GM23338 (cell line): ENCODE measurements at regions not wholly inside any gene's neighbourhood (a gene's known extent, or its start where the extent isn't known, plus 50 kb on each side); places are given as distances from the start of the nearest gene placed in this dataset.

Source experiments
- ATAC-seq: fragments of 200-7000 bp; cut with Tn5 transposase; 3 replicates; pipeline ENCODE4 v1.9.1; 2020
- DNase-seq: peaks from one replicate; pipeline ENCODE4 v3.0.0-alpha.2; 2015; ENCODE audit warnings: low spot score
- H2AFZ ChIP-seq: fragments of 200-600 bp; sonication (generic); 2 replicates; pipeline ENCODE4 v1.8.0; 2016; ENCODE audit warnings: antibody characterized with exemption, mild to moderate bottlenecking, moderate library complexity
- H3F3A ChIP-seq: fragments of 200-600 bp; sonication (generic); replicated peaks from 2 replicates; pipeline ENCODE4 v1.8.0; 2017; ENCODE audit warnings: antibody characterized with exemption, mixed run types, low read depth
- H3K27ac ChIP-seq: fragments of 200-600 bp; sonication (generic); 2 replicates; pipeline ENCODE4 v1.6.1; 2016; ENCODE audit warnings: low read depth
- H3K27me3 ChIP-seq: fragments of 200-600 bp; sonication (generic); 2 replicates; pipeline ENCODE4 v1.8.0; 2016; ENCODE audit warnings: mild to moderate bottlenecking, mixed run types, moderate library complexity; ENCODE audit not compliant: insufficient read depth
- H3K36me3 ChIP-seq: fragments of 200-600 bp; sonication (generic); 2 replicates; pipeline ENCODE4 v1.8.0; 2016; ENCODE audit warnings: mild to moderate bottlenecking; ENCODE audit not compliant: insufficient read depth
- H3K4me1 ChIP-seq: fragments of 200-600 bp; sonication (generic); 2 replicates; pipeline ENCODE4 v1.8.0; 2016; ENCODE audit warnings: mild to moderate bottlenecking, moderate library complexity; ENCODE audit not compliant: insufficient read depth
- H3K4me2 ChIP-seq: fragments of 200-600 bp; sonication (generic); 2 replicates; pipeline ENCODE4 v1.7.1; 2017; ENCODE audit warnings: mixed run types
- H3K4me3 ChIP-seq: fragments of 200-600 bp; sonication (generic); 2 replicates; pipeline ENCODE4 v1.6.1; 2016; ENCODE audit warnings: mixed run types
- H3K79me2 ChIP-seq: fragments of 200-600 bp; sonication (generic); replicated peaks from 2 replicates; pipeline ENCODE4 v1.8.0; 2017; ENCODE audit warnings: mild to moderate bottlenecking; ENCODE audit not compliant: insufficient read depth
- H3K9me2 ChIP-seq: fragments of 200-600 bp; sonication (generic); 2 replicates; pipeline ENCODE4 v1.8.0; 2017; ENCODE audit not compliant: insufficient read depth
- H4K20me1 ChIP-seq: fragments of 200-600 bp; sonication (generic); replicated peaks from 2 replicates; pipeline ENCODE4 v1.8.0; 2017; ENCODE audit warnings: mild to moderate bottlenecking; ENCODE audit not compliant: insufficient read depth
- H3K27ac Mint-ChIP-seq: 2 replicates; pipeline ENCODE4 v1.8.0; 2020; ENCODE audit warnings: inconsistent platforms, mild to moderate bottlenecking, moderate library complexity, mixed read lengths
- H3K27me3 Mint-ChIP-seq: 3 replicates; pipeline ENCODE4 v1.8.0; 2022; ENCODE audit warnings: low read depth, mild to moderate bottlenecking, moderate library complexity, mixed read lengths, inconsistent platforms; ENCODE audit not compliant: insufficient read depth, poor library complexity
- H3K36me3 Mint-ChIP-seq: 3 replicates; pipeline ENCODE4 v1.8.0; 2021; ENCODE audit warnings: low read depth, mild to moderate bottlenecking, inconsistent platforms, moderate library complexity, mixed read lengths
- H3K4me1 Mint-ChIP-seq: 3 replicates; pipeline ENCODE4 v1.8.0; 2020; ENCODE audit warnings: mild to moderate bottlenecking, inconsistent platforms, mixed read lengths
- H3K4me3 Mint-ChIP-seq: 3 replicates; pipeline ENCODE4 v1.8.0; 2021; ENCODE audit warnings: moderate library complexity, mild to moderate bottlenecking, inconsistent platforms, mixed read lengths
- H3K9me3 Mint-ChIP-seq: 3 replicates; pipeline ENCODE4 v1.8.0; 2020; ENCODE audit warnings: moderate library complexity, mild to moderate bottlenecking, inconsistent platforms, mixed read lengths
- CREB1 ChIP-seq: fragments of 250-450 bp; sonication (Bioruptor Pico); IDR thresholded peaks from 2 replicates; pipeline ENCODE4 v1.5.0; 2020; ENCODE audit warnings: low read depth, mild to moderate bottlenecking, moderate library complexity
- CTCF ChIP-seq, 2 experiments: fragments of 200-600 bp in 1 of 2; sonication (generic) in 1 of 2; conservative IDR thresholded peaks; 2 replicates each; pipeline versions ENCODE4 v1.5.1 to v1.6.1; 2016 to 2017; ENCODE audit warnings: antibody characterized with exemption in 2 of 2, low read depth in 2 of 2, mild to moderate bottlenecking in 2 of 2, moderate library complexity in 1 of 2
- EZH2 ChIP-seq: fragments of 200-600 bp; sonication (generic); IDR thresholded peaks from one replicate; pipeline ENCODE4 v1.8.0; 2017; ENCODE audit warnings: antibody characterized with exemption, mild to moderate bottlenecking, low read depth; ENCODE audit not compliant: unreplicated experiment
- EZH2phosphoT487 ChIP-seq: fragments of 200-600 bp; sonication (generic); IDR thresholded peaks from one replicate; pipeline ENCODE4 v1.8.1; 2018; ENCODE audit warnings: antibody characterized with exemption; ENCODE audit not compliant: unreplicated experiment
- JUNB ChIP-seq: IDR thresholded peaks from one replicate; pipeline ENCODE4 v1.6.1; 2016; ENCODE audit warnings: antibody characterized with exemption; ENCODE audit not compliant: unreplicated experiment
- NANOG ChIP-seq: IDR thresholded peaks from 2 replicates; pipeline ENCODE4 v1.6.1; 2016; ENCODE audit warnings: antibody characterized with exemption, borderline replicate concordance
- POLR2AphosphoS5 ChIP-seq: IDR thresholded peaks from 2 replicates; pipeline ENCODE4 v1.6.1; 2016; ENCODE audit warnings: antibody characterized with exemption, low read depth
- STAT1 ChIP-seq: IDR thresholded peaks from one replicate; pipeline ENCODE4 v1.6.1; 2016; ENCODE audit warnings: antibody characterized with exemption; ENCODE audit not compliant: unreplicated experiment
- ZNF114 ChIP-seq: fragments of 250-450 bp; sonication (Bioruptor Pico); IDR thresholded peaks from 2 replicates; pipeline ENCODE4 v1.5.0; 2020; ENCODE audit warnings: mild to moderate bottlenecking, moderate library complexity
- ZNF331 ChIP-seq: fragments of 250-450 bp; sonication (Bioruptor Pico); IDR thresholded peaks from 2 replicates; pipeline ENCODE4 v1.5.0; 2020; ENCODE audit warnings: low read depth, mild to moderate bottlenecking, moderate library complexity
- TF ChIP-seq, protein P1 (sequence below): IDR thresholded peaks from one replicate; pipeline ENCODE4 v1.6.1; 2018; ENCODE audit warnings: antibody characterized with exemption; ENCODE audit not compliant: unreplicated experiment
- TF ChIP-seq, protein P2 (sequence below): IDR thresholded peaks from 2 replicates; pipeline ENCODE4 v1.6.1; 2016; ENCODE audit warnings: antibody characterized with exemption
- TF ChIP-seq, protein P3 (sequence below): fragments of 250-450 bp; sonication (Bioruptor Pico); IDR thresholded peaks from 2 replicates; pipeline ENCODE4 v1.5.0; 2020; ENCODE audit warnings: mild to moderate bottlenecking, moderate library complexity

DNA sequence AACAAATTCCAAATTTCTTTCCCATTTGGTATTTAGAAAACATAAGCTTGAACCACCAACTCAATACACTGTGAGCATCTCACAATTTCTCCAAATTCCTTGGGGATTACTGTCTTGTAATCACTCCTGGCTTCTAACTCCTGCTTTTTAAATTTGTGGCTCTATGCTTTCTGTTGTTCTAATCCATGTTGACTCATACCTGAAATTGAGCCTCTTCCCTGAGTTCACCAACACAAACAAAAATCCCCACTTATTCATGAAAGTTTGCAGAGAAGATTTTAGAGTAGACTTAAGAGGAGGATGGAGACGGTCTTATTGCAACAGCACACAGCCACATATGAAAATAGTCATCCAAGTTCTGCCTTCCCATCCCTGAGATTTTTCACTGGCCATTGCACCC lies 252.5 kb downstream of the PTEN start:
- H3K36me3 Mint-ChIP-seq: no peaks in the 10 kb centered on the region
- no peak for ATAC-seq
- Histone ChIP-seq H3K79me2 (no peaks in the 10 kb centered on the region), H3K4me3 (no peak overlapping the region), H3K9me2 (peaks cover 8% of the 10 kb centered on the region), H3K4me2 (no peak overlapping the region), H2AFZ (no peak overlapping the region), H3K27me3 (no peaks in the 10 kb centered on the region), H3K4me1 (peaks cover 26% of the 10 kb centered on the region), H4K20me1 (no peaks in the 10 kb centered on the region), H3F3A (no peaks in the 10 kb centered on the region), H3K36me3 (no peaks in the 10 kb centered on the region), H3K27ac (no peak overlapping the region)
- peaks cover 4% of the 10 kb centered on the region for H3K27me3 Mint-ChIP-seq
- TF ChIP-seq POLR2AphosphoS5: no peak
- TF ChIP-seq EZH2phosphoT487: no peak
- TF ChIP-seq ZNF331 (CRISPR knock-in tag): no peak
- TF ChIP-seq, protein P1, sequence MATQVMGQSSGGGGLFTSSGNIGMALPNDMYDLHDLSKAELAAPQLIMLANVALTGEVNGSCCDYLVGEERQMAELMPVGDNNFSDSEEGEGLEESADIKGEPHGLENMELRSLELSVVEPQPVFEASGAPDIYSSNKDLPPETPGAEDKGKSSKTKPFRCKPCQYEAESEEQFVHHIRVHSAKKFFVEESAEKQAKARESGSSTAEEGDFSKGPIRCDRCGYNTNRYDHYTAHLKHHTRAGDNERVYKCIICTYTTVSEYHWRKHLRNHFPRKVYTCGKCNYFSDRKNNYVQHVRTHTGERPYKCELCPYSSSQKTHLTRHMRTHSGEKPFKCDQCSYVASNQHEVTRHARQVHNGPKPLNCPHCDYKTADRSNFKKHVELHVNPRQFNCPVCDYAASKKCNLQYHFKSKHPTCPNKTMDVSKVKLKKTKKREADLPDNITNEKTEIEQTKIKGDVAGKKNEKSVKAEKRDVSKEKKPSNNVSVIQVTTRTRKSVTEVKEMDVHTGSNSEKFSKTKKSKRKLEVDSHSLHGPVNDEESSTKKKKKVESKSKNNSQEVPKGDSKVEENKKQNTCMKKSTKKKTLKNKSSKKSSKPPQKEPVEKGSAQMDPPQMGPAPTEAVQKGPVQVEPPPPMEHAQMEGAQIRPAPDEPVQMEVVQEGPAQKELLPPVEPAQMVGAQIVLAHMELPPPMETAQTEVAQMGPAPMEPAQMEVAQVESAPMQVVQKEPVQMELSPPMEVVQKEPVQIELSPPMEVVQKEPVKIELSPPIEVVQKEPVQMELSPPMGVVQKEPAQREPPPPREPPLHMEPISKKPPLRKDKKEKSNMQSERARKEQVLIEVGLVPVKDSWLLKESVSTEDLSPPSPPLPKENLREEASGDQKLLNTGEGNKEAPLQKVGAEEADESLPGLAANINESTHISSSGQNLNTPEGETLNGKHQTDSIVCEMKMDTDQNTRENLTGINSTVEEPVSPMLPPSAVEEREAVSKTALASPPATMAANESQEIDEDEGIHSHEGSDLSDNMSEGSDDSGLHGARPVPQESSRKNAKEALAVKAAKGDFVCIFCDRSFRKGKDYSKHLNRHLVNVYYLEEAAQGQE: no peak
- no peak for TF ChIP-seq NANOG
- TF ChIP-seq CTCF (conservative IDR thresholded peaks at IDR 0.05; ENCODE audit: low read depth in 2 of 2): no peak
- TF ChIP-seq ZNF114 (CRISPR knock-in tag): no peak
- TF ChIP-seq EZH2: no peak
- no peak for TF ChIP-seq CREB1 (CRISPR knock-in tag)
- TF ChIP-seq, protein P2, sequence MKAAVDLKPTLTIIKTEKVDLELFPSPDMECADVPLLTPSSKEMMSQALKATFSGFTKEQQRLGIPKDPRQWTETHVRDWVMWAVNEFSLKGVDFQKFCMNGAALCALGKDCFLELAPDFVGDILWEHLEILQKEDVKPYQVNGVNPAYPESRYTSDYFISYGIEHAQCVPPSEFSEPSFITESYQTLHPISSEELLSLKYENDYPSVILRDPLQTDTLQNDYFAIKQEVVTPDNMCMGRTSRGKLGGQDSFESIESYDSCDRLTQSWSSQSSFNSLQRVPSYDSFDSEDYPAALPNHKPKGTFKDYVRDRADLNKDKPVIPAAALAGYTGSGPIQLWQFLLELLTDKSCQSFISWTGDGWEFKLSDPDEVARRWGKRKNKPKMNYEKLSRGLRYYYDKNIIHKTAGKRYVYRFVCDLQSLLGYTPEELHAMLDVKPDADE: no peak
- no peak for TF ChIP-seq STAT1
- no peak for TF ChIP-seq JUNB
- TF ChIP-seq, protein P3, sequence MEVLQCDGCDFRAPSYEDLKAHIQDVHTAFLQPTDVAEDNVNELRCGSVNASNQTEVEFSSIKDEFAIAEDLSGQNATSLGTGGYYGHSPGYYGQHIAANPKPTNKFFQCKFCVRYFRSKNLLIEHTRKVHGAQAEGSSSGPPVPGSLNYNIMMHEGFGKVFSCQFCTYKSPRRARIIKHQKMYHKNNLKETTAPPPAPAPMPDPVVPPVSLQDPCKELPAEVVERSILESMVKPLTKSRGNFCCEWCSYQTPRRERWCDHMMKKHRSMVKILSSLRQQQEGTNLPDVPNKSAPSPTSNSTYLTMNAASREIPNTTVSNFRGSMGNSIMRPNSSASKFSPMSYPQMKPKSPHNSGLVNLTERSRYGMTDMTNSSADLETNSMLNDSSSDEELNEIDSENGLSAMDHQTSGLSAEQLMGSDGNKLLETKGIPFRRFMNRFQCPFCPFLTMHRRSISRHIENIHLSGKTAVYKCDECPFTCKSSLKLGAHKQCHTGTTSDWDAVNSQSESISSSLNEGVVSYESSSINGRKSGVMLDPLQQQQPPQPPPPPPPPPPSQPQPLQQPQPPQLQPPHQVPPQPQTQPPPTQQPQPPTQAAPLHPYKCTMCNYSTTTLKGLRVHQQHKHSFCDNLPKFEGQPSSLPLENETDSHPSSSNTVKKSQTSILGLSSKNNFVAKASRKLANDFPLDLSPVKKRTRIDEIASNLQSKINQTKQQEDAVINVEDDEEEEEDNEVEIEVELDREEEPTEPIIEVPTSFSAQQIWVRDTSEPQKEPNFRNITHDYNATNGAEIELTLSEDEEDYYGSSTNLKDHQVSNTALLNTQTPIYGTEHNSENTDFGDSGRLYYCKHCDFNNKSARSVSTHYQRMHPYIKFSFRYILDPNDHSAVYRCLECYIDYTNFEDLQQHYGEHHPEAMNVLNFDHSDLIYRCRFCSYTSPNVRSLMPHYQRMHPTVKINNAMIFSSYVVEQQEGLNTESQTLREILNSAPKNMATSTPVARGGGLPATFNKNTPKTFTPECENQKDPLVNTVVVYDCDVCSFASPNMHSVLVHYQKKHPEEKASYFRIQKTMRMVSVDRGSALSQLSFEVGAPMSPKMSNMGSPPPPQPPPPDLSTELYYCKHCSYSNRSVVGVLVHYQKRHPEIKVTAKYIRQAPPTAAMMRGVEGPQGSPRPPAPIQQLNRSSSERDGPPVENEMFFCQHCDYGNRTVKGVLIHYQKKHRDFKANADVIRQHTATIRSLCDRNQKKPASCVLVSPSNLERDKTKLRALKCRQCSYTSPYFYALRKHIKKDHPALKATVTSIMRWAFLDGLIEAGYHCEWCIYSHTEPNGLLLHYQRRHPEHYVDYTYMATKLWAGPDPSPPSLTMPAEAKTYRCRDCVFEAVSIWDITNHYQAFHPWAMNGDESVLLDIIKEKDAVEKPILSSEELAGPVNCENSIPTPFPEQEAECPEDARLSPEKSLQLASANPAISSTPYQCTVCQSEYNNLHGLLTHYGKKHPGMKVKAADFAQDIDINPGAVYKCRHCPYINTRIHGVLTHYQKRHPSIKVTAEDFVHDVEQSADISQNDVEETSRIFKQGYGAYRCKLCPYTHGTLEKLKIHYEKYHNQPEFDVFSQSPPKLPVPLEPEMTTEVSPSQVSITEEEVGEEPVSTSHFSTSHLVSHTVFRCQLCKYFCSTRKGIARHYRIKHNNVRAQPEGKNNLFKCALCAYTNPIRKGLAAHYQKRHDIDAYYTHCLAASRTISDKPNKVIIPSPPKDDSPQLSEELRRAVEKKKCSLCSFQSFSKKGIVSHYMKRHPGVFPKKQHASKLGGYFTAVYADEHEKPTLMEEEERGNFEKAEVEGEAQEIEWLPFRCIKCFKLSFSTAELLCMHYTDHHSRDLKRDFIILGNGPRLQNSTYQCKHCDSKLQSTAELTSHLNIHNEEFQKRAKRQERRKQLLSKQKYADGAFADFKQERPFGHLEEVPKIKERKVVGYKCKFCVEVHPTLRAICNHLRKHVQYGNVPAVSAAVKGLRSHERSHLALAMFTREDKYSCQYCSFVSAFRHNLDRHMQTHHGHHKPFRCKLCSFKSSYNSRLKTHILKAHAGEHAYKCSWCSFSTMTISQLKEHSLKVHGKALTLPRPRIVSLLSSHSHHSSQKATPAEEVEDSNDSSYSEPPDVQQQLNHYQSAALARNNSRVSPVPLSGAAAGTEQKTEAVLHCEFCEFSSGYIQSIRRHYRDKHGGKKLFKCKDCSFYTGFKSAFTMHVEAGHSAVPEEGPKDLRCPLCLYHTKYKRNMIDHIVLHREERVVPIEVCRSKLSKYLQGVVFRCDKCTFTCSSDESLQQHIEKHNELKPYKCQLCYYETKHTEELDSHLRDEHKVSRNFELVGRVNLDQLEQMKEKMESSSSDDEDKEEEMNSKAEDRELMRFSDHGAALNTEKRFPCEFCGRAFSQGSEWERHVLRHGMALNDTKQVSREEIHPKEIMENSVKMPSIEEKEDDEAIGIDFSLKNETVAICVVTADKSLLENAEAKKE (CRISPR knock-in tag): no peak
- H3K9me3 Mint-ChIP-seq: no peaks in the 10 kb centered on the region
- no peak overlapping the region for H3K27ac Mint-ChIP-seq
- H3K4me1 Mint-ChIP-seq: peaks cover 9% of the 10 kb centered on the region
- DNase-seq: no peak
- no peak overlapping the region for H3K4me3 Mint-ChIP-seq
